ENCODE measurements at regions not wholly inside any gene's neighbourhood (a gene's known extent, or its start where the extent isn't known, plus 50 kb on each side); places are given as distances from the start of the nearest gene placed in this dataset.

DNA sequence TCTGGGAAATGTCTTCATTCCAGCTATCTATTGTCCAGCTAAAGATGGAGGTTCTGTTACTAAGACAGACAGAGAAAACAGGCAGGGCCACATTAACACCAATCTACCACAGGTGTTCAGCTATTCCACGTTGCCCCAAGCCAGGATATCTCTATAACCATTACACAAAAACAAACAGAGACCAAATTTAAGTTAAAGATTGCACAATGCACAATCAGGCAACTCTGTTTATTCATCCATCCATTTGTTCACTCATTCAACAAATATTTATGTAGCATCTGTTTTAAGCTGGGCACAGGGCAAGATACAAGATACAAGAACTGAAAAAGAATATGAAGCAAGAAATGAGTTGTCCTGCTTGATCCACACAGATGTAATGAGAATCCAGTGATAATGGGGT lies 629.0 kb downstream of the MED13L start:
- Mint-ChIP-seq H3K9me3 (no peaks in the 10 kb centered on the region), H3K36me3 (ENCODE audit: low read depth) (no peaks in the 10 kb centered on the region), H3K27me3 (ENCODE audit: insufficient read depth) (peaks cover 2% of the 10 kb centered on the region; the same call in 1 of the 2 replicates), H3K4me3 (no peak overlapping the region), H3K4me1 (ENCODE audit: low read depth) (peaks cover 15% of the 10 kb centered on the region), H3K27ac (no peak overlapping the region)
- TF ChIP-seq, protein P1, sequence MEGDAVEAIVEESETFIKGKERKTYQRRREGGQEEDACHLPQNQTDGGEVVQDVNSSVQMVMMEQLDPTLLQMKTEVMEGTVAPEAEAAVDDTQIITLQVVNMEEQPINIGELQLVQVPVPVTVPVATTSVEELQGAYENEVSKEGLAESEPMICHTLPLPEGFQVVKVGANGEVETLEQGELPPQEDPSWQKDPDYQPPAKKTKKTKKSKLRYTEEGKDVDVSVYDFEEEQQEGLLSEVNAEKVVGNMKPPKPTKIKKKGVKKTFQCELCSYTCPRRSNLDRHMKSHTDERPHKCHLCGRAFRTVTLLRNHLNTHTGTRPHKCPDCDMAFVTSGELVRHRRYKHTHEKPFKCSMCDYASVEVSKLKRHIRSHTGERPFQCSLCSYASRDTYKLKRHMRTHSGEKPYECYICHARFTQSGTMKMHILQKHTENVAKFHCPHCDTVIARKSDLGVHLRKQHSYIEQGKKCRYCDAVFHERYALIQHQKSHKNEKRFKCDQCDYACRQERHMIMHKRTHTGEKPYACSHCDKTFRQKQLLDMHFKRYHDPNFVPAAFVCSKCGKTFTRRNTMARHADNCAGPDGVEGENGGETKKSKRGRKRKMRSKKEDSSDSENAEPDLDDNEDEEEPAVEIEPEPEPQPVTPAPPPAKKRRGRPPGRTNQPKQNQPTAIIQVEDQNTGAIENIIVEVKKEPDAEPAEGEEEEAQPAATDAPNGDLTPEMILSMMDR (IDR thresholded peaks at IDR 0.05): no peak
- DNase-seq: no peak

- Mint-ChIP-seq H3K4me1 (ENCODE audit: low read depth) (peaks cover 15% of the 10 kb centered on the region), H3K36me3 (ENCODE audit: low read depth) (no peaks in the 10 kb centered on the region), H3K27ac (no peak overlapping the region), H3K27me3 (ENCODE audit: insufficient read depth) (peaks cover 3% of the 10 kb centered on the region; the same call in 1 of the 2 replicates), H3K9me3 (no peaks in the 10 kb centered on the region), H3K4me3 (no peak overlapping the region)
- no peak for DNase-seq
- TF ChIP-seq, protein P1 (IDR thresholded peaks at IDR 0.05): no peak
Measured at GRCh38 chr12:115646210-115646609, 631.3 kb downstream of the MED13L start.

DNA sequence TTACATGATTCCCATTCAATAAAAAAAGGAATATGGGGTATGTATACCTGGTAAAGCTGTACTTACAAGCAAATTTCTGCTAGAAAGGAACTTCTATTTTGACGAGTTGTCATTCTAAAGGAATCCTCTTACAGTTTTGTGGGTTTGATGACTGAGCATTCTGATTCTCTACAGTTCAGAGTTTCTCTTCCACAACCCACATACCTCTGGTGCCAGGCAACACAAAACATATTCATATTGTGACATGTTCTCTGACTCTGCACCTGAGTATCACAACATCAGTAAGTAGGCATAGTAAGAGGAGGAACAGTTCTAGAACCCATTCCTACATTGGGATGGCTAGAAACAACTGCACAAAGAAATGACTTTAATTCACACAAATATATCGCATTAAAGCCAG lies 636.6 kb downstream of the MED13L start:
- peak; percentile 72 for DNase-seq
- peaks cover 20% of the 10 kb centered on the region for H3K4me1 Mint-ChIP-seq (ENCODE audit: low read depth)
- peaks cover 2% of the 10 kb centered on the region for H3K27me3 Mint-ChIP-seq (ENCODE audit: insufficient read depth)
- no peak overlapping the region for H3K4me3 Mint-ChIP-seq
- TF ChIP-seq, protein P1 (IDR thresholded peaks at IDR 0.05): no peak
- H3K9me3 Mint-ChIP-seq: no peaks in the 10 kb centered on the region
- no peaks in the 10 kb centered on the region for H3K36me3 Mint-ChIP-seq (ENCODE audit: low read depth)
- H3K27ac Mint-ChIP-seq: no peak overlapping the region

DNA sequence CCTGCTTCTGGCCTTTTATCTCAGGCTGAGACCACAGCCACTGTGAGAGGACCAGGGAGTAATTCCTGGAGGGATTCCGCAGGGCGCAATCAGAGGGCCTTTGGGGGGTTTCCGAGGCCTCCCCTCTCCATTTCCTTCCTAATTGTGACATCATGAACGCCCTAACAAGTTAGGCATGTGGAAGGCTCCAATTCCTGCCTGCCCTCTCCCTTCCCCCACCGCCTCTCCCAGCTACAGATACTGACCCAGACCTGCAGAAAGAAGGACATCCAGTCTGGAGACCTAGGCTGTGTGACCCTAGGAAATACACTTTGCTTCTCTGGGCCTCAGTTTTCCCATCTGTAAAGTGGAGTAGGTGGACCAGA lies 637.9 kb downstream of the MED13L start:
- Mint-ChIP-seq H3K27ac (no peak overlapping the region), H3K9me3 (no peaks in the 10 kb centered on the region), H3K36me3 (ENCODE audit: low read depth) (no peaks in the 10 kb centered on the region), H3K4me1 (ENCODE audit: low read depth) (peaks cover 31% of the 10 kb centered on the region), H3K4me3 (no peak overlapping the region), H3K27me3 (ENCODE audit: insufficient read depth) (peaks cover 3% of the 10 kb centered on the region)
- no peak for DNase-seq
- TF ChIP-seq, protein P1 (IDR thresholded peaks at IDR 0.05): no peak

DNA sequence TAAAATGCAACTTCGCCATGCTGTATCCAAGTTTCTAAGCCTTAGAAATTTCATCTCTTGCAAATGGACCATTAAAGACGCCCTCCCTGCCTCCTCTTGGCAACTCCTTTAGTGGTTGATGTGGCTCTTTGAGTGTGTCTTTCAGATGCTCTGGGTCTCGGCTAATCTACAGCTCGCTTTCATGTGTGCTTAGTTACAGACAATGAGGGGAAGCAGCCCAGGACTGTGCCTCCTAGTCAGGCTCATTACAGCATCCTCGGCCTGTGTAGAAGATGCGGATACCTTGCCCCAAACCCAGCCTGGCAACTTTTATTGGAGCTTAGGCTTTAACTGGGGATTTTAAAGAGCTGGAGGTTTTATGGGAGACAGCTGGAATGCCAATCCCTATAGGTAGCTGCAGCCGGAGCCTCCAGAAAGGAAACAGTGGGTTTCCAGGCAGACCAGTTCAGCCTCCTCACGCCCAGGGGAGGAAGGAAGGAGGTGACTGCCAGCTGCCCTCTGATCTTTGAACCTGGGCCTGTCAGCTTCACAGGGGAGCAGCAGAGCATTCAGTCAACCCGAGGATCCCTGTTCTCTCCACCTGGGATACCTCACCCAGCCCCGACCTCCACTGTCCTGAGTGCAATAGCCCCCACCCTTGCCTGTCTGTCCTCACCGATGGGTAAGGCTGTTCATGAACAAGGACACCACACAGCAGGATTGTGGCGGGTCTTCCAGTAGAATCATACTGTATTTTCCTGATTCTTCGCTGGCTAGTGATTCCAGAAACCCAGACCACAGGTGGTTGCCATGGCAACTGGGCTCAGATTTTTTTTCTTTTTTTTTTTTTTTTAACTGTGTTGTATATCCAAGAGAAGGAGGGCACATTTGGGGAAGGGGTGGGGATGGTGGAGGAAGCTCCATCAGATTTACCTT lies 638.5 kb downstream of the MED13L start:
- H3K9me3 Mint-ChIP-seq: no peaks in the 10 kb centered on the region
- H3K27me3 Mint-ChIP-seq (ENCODE audit: insufficient read depth): peaks cover 3% of the 10 kb centered on the region
- DNase-seq: no peak
- peaks cover 31% of the 10 kb centered on the region for H3K4me1 Mint-ChIP-seq (ENCODE audit: low read depth)
- TF ChIP-seq, protein P1 (IDR thresholded peaks at IDR 0.05): no peak
- no peaks in the 10 kb centered on the region for H3K36me3 Mint-ChIP-seq (ENCODE audit: low read depth)
- no peak overlapping the region for H3K4me3 Mint-ChIP-seq
- H3K27ac Mint-ChIP-seq: no peak overlapping the region
